Stimulated activated CD8-positive, alpha-beta memory T cell treated with anti-CD3 and anti-CD28 coated beads, Interleukin-15, amount 100 ng/mL, for 48 hours (primary cell): ENCODE measurements at regions not wholly inside any gene's neighbourhood (a gene's known extent, or its start where the extent isn't known, plus 50 kb on each side); places are given as distances from the start of the nearest gene placed in this dataset.

ENCODE experiments used
- DNase-seq, 2 donors: peaks; one replicate each; pipeline ENCODE4 v3.0.0-alpha.2; 2020; ENCODE audit warnings: low read depth in 2 of 2

DNA sequence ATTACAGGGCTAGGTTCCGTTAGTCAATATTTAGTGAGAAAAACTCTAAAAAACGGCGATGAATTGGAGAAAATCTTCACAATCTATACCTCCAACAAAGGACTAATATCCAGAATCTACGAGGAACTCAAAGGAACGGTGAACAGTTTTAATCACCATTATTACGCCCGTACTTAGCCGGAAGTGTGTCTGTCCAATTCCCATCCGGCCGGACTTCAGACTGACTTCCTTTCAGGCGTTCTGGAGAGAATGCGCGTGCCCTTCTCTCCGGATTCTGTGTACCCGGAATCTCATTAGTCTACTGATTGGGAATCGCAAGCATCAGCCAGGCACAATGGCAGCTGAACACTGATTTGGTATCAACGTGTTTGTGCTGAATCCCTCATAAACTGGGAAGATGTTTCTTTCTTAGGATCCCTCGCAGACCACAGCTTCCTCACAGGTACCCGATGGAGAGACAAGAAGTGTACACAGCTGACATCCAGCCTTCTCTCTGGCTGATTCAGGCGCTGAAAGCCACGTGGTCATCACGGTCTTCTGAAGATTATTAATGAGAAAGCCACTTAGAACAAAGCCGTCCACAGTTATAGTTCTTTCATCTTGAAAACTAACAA is 239.9 kb downstream of the ZNF516 start:
- DNase-seq: no peak

DNA sequence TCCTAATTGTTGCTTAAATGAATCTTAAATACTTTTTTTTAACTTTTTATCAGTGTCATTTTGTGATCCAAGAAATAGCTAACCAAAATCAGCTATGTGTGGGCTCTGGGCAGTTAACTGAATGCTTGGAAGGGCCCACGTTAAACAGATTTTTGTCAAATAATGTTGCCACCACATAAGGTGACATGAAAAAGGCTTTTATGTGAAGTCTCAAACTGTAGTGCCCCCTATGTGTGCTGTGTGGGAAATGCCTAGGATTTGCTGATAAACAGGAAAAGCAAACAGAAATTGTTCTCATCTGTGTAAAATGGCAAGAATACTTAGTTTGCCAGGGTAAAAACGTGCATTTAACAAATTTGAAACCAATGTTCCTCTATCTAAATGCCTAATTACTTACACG is 242.2 kb downstream of the ZNF516 start:
- no peak for DNase-seq

DNA sequence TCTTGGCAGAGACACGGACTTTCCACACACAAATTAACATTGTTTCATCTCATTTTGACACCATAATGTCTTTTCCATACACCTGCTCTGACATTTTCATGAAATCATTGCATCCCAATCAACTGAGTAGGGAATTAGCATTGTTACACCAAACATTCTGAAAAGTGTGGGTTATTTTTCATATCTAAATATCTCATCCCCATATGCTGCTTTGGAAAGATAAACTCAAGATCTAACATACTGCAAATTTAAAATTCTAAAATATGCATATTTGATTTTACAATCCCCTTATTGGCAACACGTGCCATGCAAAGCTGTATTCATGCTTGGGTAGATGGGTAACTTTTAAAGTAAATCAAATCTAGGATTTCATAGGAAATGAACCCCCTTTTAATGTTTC is 242.9 kb downstream of the ZNF516 start:
- DNase-seq: no peak

DNA sequence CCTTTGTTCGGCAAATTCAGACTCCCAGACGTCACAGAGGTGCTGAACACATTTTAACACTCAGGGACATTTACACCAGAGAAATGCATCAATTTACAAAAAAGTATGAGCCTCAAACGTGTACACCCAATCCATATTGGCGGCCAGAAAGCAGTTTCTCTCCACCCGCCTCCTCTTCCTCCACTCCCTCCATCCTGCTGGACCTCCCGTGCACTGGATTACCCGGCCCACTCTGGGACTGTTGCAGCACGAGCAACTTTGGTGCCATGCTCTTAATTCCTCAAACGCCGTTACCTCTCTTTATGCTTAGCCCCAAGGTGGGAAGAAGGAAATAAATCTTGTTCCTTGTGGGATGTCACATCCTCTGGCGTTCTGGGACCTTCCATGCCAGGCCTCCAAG is 243.4 kb downstream of the ZNF516 start:
- DNase-seq: no peak

DNA sequence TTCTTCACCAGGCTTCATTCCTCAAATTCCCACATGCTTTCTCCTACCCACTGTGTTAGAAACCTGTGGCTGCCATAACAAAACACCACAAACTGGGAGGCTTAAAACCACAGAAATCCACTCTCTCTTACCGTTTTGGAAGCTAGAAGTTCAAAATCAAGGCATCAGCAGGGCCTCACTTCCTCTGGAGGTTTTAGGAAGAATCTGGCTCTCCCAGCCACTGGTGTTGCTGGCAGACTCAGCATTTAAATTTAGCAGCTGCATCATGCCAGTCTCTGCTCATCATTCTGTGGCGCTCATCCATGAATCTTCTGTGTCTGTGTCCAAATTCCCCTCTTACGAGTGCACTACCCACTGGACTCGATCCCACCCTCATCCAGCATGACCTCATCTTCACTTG is 248.5 kb downstream of the ZNF516 start:
- DNase-seq: no peak

DNA sequence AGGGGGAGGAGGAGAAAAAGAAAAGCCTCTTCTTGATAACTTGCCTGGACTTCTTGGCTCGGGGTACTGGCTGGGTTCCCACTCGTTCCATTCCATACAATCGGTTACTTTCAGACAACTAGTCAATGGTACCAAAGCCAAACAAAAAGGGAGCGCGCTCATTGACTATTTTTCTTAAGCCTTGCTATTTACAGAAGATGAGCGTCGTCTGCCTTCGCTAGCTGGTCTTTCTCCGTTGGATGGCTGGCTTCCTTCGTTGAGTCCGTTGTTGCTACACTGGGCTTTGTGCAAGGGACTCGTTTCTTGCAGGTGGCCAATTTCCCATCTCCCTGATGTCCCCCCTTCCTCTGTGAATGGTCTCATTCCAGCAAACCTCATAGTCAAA is 260.4 kb downstream of the ZNF516 start:
- no peak for DNase-seq

DNA sequence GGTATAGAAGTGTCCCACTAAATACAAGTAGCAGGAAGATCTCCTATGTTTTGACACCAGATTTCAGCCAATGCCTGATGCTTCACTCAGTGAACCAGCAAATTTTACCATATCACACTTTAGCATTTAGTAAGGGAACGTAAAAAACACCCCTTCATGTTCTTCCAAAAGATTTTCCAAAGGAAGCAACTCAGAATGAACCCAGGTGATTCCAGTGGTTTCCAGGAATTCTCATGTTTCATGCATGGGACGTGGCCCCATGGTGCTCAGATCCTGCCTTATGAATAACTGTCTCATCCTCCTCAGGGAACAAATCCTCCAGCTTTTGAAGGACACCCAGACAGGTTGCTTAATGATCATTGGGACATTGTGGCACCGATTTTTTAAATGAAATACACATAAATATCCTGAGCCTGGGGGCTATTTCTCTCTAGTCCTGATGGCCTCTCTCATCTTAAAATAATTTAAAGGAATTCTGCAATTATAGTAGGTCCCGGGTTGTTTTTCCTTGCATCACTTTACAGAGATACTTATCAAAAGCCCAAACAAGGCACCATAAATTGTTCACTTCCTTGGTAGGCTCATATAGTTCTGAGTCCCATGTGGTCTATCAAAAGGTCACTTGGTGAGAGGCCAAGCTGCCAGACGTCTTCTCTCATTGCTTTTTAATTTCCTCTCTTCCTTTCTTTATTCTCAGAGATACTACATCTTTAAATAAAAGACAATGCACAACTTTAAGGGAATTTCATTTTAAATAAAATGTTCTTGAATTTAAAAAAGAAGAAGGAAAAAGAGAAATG is 261.0 kb downstream of the ZNF516 start:
- no peak for DNase-seq

DNA sequence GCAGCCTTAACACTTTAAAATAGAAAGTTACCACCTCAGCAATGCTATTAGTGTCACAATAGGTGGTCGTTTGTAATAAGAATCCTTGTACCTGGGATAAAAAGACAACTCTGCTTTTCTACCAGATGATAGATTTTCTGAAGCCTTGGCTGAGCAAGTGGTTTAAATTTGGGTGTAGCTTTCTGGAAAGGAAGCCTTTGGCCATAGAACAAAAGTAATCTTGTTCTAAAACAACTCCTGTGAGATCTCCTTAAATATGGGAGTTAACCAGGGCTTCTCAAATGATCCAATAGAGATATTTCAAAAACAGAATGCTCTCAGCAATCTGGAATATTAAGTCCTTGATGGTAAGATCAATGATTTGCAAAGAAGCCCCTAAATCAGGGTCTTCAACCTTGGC is 261.6 kb downstream of the ZNF516 start:
- DNase-seq: no peak

DNA sequence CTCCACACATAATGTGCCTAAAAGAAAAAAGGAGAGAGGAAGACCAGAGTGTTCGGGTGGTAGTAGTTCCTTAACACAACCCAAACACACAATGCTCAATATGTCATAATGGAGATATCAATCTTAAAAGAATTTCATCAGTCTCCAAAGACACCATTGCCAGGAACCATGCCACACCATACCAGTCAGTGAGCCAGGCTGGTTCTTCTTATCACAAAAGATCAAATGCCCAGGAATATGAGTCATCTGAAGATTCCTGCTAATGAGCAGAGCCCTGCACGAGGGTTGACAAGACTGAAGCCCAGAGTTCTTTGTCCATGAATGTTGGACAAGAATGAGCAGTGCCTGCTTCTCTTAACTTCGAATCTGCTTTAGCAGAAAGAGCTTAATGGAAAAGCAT is 262.3 kb downstream of the ZNF516 start:
- DNase-seq: no peak

DNA sequence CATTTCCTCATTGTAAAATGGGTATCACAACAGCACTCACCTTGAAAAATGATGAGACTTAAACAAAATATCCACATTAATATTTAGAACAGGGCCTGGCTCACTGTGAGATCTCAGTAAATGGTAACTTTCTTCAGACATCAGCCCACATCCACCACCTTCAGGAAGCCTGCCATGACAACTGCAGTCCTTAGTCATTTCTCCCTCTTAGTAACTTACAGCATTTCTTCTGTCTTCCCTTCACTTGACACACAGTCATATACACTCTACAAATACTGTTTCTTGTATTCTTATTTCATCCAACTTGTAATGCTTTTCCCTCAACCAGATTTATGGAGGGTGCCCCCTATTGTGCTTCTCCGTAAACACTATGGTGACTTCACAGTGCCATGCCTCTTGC is 263.0 kb downstream of the ZNF516 start:
- DNase-seq: no peak

DNA sequence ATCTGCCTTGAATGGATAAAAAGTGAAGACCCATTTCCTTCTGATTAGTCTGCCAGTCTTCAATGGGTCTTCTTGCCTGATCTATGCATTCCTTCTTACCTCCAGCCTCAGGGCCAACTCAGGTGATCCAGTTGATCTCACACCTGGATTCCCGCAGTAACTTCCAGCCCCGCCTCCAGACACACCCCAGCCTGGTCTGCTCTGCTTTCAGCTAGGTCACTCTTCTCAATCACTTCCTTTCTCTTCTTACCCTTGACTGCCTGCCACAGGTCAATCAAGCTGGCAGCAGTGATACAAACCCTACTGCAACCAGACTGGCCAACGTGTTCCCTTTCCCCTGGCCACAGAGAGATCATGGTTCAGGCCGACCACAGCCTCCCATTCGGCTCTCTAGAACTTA is 263.6 kb downstream of the ZNF516 start:
- DNase-seq: no peak

DNA sequence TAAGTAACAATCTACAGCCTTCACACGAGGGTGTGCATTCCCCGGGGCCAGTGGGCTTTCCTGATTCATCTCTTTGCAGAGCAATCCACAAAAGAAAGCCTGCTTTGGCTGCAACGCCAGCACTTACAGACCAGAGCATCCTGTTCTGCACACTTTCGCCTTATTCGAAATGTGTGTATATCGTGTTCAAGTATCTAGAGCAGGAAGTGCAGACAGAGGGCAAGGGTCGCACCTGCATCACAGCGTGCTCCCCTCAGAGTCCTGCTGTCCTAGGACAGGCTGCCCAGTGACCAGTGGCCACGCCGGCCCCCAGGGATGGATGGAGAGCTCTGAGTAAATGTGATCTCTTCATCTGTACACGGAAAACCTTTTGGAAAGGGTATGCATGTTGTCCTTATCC is 264.3 kb downstream of the ZNF516 start:
- DNase-seq: no peak

DNA sequence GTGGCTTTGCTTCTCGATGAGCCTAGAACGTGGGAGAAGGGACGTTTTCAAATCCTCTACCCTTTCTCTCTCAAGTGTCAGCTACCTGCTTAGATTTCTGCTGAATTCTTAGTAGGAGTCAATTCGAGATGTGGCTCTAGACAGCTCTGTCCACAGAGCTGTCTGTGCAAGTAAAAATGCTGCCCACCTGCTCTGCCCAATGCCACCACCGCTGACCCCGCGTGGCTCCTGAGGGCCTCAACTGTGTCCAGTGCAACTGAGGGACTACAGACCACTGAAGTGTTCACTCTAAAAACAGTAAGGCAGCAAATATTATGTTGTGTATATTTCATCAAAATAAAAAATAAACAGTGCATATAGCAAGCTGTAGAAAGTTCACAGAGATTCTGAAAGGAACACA is 266.3 kb downstream of the ZNF516 start:
- DNase-seq: no peak

DNA sequence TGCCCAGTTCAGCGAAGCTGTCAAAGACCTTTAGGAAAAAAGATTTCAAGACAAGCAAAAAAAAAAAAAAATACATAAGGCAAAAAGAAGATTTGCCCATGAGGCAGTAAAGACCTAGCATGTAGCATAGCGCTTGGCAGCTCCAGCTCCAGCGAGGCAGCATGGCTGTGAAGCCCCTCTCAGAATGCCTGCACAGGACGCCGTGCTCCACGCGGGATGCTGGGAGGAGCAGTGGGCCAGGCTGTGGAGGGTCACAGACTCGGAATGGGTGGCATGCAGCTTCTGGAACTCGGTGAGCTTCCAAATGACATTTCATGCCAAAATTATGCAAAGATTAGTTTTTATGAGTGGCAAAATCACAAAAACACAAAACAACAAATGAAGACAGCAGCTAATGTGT is 267.3 kb downstream of the ZNF516 start:
- no peak for DNase-seq

DNA sequence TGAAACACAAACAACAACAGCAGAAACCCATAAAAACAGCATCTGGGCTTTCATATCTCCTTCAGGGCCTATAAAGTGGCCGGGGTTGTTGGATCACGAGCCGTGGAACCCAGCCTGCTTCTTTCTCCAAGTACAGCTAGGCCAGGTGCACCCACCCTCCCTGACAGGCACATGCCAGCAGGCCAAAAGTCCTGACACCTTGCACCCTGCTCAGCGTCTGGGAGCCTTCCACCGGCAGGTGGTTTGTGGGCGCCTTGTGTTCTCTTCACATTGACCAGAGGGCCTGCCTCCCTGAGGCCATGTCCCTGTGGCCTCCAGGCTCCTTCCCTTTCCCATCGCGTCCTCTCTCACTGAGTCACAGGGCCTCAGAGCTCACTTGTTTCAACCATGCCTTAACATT is 271.6 kb downstream of the ZNF516 start:
- no peak for DNase-seq

DNA sequence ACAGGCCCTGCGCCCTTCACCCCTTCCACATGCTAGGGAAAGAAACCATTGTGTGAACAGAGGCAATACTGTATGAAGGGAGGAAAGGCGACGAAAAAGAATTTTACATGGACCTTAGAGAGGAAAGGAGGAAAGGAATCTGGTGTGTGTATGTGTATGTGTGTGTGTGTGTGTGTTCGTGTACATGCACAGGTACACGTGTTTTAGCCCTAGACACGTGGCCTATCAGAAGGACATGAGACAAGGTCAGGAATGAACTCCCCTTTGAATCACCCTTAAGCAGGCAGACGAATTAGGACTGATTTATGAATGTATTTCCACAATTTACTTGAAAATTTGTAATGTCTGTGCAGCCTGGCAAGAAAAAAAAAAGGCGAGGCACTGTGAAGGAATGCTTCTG is 276.0 kb downstream of the ZNF516 start:
- DNase-seq: no peak

DNA sequence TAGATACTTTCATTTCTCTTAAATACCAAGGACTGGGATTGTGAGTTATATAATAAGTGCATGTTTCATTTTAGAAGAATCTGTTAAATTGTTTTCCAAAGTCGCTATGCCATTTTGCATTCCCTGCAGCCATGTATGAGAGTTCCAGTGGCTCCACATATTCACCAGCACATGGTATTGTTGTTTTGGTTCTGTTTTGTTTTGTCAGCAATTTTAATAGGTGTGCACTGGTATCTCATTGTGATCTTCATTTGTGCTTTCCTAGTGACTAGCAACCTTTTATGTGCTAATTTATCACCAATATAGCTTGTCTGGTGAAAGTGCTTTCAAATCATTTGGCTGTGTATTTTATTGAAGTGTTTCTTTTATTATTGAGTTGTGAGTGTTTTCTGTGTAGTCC is 278.9 kb downstream of the ZNF516 start:
- DNase-seq: no peak

DNA sequence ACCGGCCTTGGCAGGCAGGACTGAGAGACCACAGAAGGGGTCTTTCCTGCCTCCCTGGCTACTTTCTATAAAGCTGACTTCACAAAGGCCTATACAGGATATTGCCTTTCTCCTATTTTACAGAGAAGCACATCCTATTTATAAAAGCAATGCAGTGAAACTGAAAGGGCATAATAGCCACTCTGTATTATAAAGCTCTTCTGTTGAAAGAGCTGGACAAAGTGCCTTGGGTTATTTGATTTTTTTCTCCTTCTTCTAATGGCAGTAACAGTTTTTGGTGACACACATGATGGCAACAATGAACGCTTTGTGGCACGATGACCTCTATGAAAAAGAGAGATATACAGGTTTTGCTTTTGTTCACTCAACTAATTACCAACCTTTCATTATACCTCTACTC is 281.1 kb downstream of the ZNF516 start:
- no peak for DNase-seq

DNA sequence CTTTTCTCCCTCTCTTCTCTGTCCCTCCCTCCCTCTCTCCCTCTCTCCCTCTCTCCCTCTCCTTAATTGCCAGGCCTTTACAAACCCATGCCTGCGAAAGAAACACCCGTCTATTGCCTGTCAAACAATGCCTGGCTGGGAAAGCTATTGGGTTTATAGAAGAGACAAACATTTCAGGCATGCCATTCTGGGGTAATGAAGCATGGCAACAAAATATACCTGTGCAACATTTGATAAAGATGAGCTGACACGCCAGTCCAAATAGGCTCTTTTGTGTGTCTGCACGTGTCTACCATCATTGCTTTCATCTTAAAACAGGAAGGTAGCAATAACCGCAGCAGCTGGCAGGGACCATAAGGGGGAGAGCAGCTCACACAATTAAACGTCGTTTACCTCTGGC is 282.1 kb downstream of the ZNF516 start:
- DNase-seq: no peak

DNA sequence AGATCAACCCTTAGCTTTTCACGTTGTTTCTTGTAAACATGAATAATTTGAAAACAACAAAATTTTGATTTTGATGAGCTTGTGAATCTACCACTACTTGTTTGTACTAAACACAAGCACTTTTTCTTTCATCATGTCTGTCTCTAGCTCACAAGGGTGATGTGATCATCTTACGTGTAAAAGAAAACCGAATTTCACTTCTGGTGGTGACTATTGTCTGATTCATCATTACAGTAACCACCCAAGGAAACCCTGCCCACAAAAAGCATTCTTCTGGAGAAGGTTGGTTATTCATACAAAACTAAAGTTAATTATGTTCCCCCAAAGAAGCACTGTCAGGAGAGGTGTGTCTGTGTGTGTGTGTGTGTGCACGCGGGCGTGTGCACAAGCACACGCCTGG is 285.4 kb downstream of the ZNF516 start:
- DNase-seq: no peak

DNA sequence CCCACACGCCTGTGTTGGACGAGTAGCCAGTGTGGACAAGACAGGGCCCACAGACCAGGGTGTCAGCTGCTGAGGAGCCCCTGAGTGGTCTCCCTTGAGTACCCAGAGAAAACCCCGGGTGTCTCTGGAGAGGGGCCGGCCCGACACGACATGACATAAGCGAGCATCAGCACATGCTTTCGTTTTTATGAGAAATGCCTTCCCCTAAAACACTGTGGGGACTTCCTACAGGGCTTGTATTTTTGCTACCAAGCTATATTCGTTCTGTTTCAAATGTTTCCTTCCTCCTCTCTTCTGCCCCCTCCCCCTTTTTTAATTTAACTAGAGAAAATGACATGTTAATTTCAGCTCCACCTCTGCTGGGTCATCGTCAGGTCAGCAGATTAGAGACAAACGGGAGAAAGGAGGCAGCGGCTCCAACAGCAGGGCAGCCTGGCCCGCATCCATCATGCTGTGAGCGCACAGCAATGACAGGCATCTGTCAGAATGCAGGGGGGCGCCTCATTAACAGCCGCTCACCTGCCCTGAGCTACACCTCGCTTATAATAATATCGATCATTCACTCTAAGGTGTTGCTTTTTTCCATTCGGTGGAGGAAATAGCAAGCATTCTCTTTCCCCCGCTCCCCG is 286.2 kb downstream of the ZNF516 start:
- DNase-seq: no peak

DNA sequence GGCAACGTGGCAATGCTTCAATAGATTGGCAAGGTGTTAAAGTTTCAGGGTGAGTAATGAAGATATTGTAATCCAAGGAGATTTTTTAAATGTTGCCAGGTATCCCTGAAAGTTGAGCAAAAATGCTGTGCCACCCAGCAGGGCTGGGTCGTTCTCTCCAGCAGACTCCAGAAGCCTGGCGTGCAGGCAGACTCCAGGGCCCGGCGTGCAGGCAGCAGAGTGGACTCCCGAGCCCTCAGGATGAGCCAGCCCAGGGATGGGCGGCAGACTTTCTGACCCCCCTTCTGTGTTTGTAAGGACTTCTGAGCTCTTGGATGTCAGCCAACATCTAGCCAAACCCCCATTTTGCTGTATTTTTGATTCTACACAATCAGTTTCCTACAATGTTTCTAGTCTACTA is 289.1 kb downstream of the ZNF516 start:
- DNase-seq: no peak

DNA sequence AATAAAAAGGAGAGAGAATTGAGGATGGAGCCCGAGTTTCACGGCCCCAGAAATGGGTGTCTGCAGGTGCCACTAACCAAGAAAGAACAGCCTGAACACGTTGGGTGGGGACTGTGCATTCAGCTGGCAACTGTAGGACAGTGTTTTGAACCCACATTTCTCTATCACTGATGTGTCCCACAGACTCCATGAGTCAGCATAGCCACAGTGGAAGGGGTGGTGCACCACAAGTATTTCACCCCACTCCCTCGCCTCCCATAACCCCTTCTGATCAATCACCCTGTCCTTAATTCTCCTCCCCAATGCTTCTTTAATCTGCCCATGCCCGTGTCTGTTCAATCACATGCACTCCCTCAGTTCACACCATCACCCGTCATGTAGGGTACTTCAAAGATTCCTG is 291.5 kb downstream of the ZNF516 start:
- no peak for DNase-seq
